ENCODE measurements at regions not wholly inside any gene's neighbourhood (a gene's known extent, or its start where the extent isn't known, plus 50 kb on each side); places are given as distances from the start of the nearest gene placed in this dataset.

- H2AFZ ChIP-seq (ENCODE audit: low read depth, low read length) = no peak overlapping the region
- no peak overlapping the region for H3K9ac ChIP-seq (replicated peaks; ENCODE audit: extremely low read depth, insufficient read depth, low read length)
- no peak overlapping the region for H3K4me2 ChIP-seq (ENCODE audit: insufficient read depth, low read length)
- intact Hi-C loops (cut with micrococcal nuclease) = no loop called here
- H3K27ac ChIP-seq (ENCODE audit: insufficient read depth, low read depth, low read length) = no peak overlapping the region
- H3K79me2 ChIP-seq (ENCODE audit: control insufficient read depth, insufficient read depth, low read length) = no peaks in the 10 kb centered on the region
- H3K27me3 ChIP-seq (ENCODE audit: control insufficient read depth in 2 of 2, insufficient read depth in 2 of 2, low read length in 2 of 2) = no peaks in the 10 kb centered on the region
- BruUV-seq (replicated peaks) = no TSS peak
- no peaks in the 10 kb centered on the region for H3K4me1 ChIP-seq (ENCODE audit: control insufficient read depth, extremely low read depth, insufficient read depth, low read length)
- CTCF ChIA-PET = no interaction called here
- no peaks in the 10 kb centered on the region for H3K9me3 ChIP-seq (replicated peaks; ENCODE audit: control insufficient read depth, insufficient read depth, low read length)
- DNase-seq (ENCODE audit: low read depth, low spot score) = no peak
- H4K20me1 ChIP-seq (replicated peaks; ENCODE audit: control insufficient read depth, extremely low read depth, insufficient read depth, low read length) = no peaks in the 10 kb centered on the region
- TF ChIP-seq EZH2 (IDR thresholded peaks at IDR 0.05; ENCODE audit: borderline replicate concordance, low read depth, low read length, severe bottlenecking) = no peak
- TF ChIP-seq CTCF (IDR thresholded peaks at IDR 0.05; ENCODE audit: extremely low read depth in 1 of 2, insufficient read depth in 1 of 2, low read depth in 1 of 2, low read length in 2 of 2) = no peak
- no peak for TF ChIP-seq FOS (IDR thresholded peaks at IDR 0.05; ENCODE audit: borderline replicate concordance, insufficient read depth, low read length)
- no peak for TF ChIP-seq MYC (IDR thresholded peaks at IDR 0.05; ENCODE audit: low read depth, low read length)
- TF ChIP-seq POLR2AphosphoS5 (IDR thresholded peaks at IDR 0.05; ENCODE audit: insufficient read depth, low read depth, low read length) = no peak
- no peak for TF ChIP-seq POLR2A (IDR thresholded peaks at IDR 0.05; ENCODE audit: low read depth, low read length)
- no peak for TF ChIP-seq MAX (IDR thresholded peaks at IDR 0.05; ENCODE audit: insufficient read depth, insufficient read length)
- TF ChIP-seq JUN (IDR thresholded peaks at IDR 0.05; ENCODE audit: borderline replicate concordance, insufficient read depth, insufficient read length, low read depth) = no peak
- no peak for TF ChIP-seq GATA2 (IDR thresholded peaks at IDR 0.05; ENCODE audit: insufficient read depth, insufficient read length, low read depth, low read length)
- FAIRE-seq = no peak
- dilution Hi-C loops (cut with MboI; ENCODE audit: extremely low pct_ligation_motif_present, low sequenced_read_pairs) = no loop called here
- H3K4me3 ChIP-seq (replicated peaks in 1 of 3; ENCODE audit: insufficient read depth in 1 of 3, low read depth in 1 of 3, low read length in 3 of 3) = no peak overlapping the region
- POLR2A ChIA-PET = no interaction called here
- H3K9me1 ChIP-seq (replicated peaks; ENCODE audit: control insufficient read depth, extremely low read depth, insufficient read depth, low read length) = no peaks in the 10 kb centered on the region
- H3K36me3 ChIP-seq (ENCODE audit: control insufficient read depth in 2 of 2, extremely low read depth in 1 of 2, insufficient read depth in 2 of 2, low read length in 2 of 2) = no peaks in the 10 kb centered on the region
Observed at GRCh38 chr3:89570465-89570864, 463.0 kb downstream of the EPHA3 start.

All from endothelial cell of umbilical vein (primary cell).